Activated T-helper 1 cell treated with anti-CD3 and anti-CD28 coated beads, Interleukin-12 subunit alpha, Interleukin-12 subunit beta, Interleukin-2, Interleukin-4 antibody, amounts not matched to agents 30 ng/mL and 10 ng/mL and 1 ng/mL, durations not matched to agents 14 hours and 24 hours and 36 hours (primary cell): ENCODE measurements at regions not wholly inside any gene's neighbourhood (a gene's known extent, or its start where the extent isn't known, plus 50 kb on each side); places are given as distances from the start of the nearest gene placed in this dataset.

Experiments used
- DNase-seq: peaks from one replicate; pipeline ENCODE4 v3.0.0; 2021; ENCODE audit warnings: low spot score
- H3K27ac Mint-ChIP-seq: one replicate; pipeline ENCODE4 v1.8.0; 2021; ENCODE audit warnings: mild to moderate bottlenecking, mixed read lengths
- H3K27me3 Mint-ChIP-seq: one replicate; pipeline ENCODE4 v1.8.0; 2022; ENCODE audit warnings: mild to moderate bottlenecking, moderate library complexity, mixed read lengths; ENCODE audit not compliant: insufficient read depth
- H3K36me3 Mint-ChIP-seq: one replicate; pipeline ENCODE4 v1.8.0; 2021; ENCODE audit warnings: low read depth, mixed read lengths
- H3K4me1 Mint-ChIP-seq: one replicate; pipeline ENCODE4 v1.8.0; 2021; ENCODE audit warnings: low read depth, mixed read lengths
- H3K4me3 Mint-ChIP-seq: one replicate; pipeline ENCODE4 v1.8.0; 2021; ENCODE audit warnings: mild to moderate bottlenecking, moderate library complexity, mixed read lengths
- H3K9me3 Mint-ChIP-seq: one replicate; pipeline ENCODE4 v1.8.0; 2021; ENCODE audit warnings: mixed read lengths
- intact Hi-C: fragments of 100-400 bp; cut with micrococcal nuclease; formaldehyde crosslinking; loops from one replicate; pipeline ENCODE4 v1.15.1; 2024

DNA sequence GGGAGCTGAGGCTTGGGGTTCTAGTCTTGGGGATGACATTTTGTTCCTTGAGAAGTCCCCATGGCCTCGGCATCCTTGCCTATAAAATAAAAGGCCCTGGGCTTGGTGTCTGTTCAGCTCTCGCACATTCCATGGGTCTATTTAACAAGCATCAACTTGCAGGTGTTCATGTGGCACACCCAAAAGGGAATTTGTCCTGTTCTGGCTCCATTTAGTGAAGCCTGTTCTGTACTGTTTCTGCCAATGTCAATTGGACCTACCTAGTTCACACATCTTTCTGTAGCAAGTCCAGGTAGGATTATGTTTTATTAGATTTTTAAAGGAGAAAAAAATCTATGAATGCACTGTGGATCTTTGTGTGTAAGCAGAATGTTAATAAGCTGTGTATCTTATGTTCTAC, 262.0 kb downstream of the HIVEP2 start:
- DNase-seq: no peak
- Mint-ChIP-seq H3K27me3 (no peaks in the 10 kb centered on the region), H3K36me3 (no peaks in the 10 kb centered on the region), H3K4me1 (peaks cover 25% of the 10 kb centered on the region), H3K9me3 (no peaks in the 10 kb centered on the region), H3K4me3 (no peak overlapping the region), H3K27ac (no peak overlapping the region)
- intact Hi-C loops: no loop called here

DNA sequence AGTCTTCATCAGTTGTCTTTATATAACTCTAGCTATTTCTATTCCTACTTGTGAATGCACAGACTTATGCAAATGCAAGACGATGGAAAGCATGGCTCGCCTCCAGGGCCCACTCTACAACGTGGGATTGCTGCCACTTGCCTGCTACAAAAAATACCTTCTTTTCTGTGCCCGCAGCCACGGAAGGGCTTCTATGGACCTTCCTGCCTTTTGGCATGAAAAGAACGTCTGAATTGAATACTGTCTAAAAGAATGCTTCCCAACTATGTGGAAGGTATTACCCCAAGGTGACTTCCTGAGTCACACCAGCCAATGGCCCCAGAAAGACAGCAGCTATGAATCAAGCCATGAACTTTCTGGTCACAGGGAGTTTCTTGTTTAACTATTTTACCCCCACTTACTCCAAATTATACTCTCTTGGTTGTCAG, 261.2 kb downstream of the HIVEP2 start:
- Mint-ChIP-seq H3K27ac (no peak overlapping the region), H3K4me1 (peaks cover 25% of the 10 kb centered on the region)
- intact Hi-C loops: no loop called here

DNA sequence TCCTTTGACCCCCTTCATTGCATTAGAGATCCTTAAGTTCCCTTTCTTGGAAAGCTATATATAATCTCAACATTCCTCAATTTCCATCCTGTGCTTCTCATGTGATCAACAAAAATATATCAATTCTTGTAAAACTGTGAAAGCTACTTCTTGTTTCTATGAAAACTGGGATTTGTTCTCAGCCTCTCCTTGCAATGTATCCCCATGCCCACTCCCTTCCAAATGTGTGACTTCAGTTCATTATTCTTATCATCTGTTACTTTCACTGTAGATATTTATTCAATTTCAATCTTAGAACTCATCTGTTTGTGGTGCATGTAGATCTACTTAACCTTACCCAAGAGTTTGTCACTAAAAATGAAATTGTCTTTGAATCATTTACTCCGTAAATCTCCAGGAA, 260.6 kb downstream of the HIVEP2 start:
- H3K9me3 Mint-ChIP-seq: no peaks in the 10 kb centered on the region
- DNase-seq: no peak
- peaks cover 25% of the 10 kb centered on the region for H3K4me1 Mint-ChIP-seq
- no peaks in the 10 kb centered on the region for H3K27me3 Mint-ChIP-seq
- intact Hi-C loops: no loop called here
- no peak overlapping the region for H3K4me3 Mint-ChIP-seq
- H3K27ac Mint-ChIP-seq: no peak overlapping the region
- no peaks in the 10 kb centered on the region for H3K36me3 Mint-ChIP-seq

More for the DNA sequence above, 261.2 kb downstream of the HIVEP2 start:
- DNase-seq: no peak
- H3K4me3 Mint-ChIP-seq: no peak overlapping the region
- H3K9me3 Mint-ChIP-seq: no peaks in the 10 kb centered on the region
- H3K27me3 Mint-ChIP-seq: no peaks in the 10 kb centered on the region
- no peaks in the 10 kb centered on the region for H3K36me3 Mint-ChIP-seq

DNA sequence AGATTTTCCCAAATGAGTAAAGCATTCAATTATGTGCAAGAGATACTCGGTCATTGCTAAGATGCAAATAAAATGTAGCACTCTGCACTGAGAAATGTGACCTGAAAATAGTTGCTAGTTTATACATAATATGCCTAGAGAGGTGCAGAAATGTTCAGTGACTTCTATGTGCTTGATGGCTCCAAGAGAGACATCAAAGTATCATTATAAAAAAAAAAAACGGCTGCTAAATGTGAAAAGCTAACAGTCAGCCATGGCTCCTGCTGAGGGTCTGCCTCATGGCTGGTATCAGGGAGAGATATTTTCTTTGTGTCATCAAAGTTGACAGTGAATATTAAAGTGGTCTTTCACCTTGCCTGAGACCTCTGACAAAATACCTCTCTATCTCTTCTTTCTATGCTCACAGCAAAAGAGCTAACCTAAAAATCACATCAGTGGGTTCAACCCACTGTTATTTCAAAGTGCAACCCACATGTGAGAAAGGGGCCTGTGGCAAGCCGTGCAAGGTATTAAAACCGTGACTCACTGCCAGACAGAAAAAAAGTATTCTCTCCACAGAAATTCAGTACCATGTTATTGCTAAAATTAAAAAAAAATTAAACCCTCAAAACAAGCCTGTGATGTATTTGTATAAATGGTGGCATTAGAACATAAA, 259.0 kb downstream of the HIVEP2 start:
- H3K4me3 Mint-ChIP-seq: no peak overlapping the region
- no peak for DNase-seq
- no peaks in the 10 kb centered on the region for H3K27me3 Mint-ChIP-seq
- no peak overlapping the region for H3K27ac Mint-ChIP-seq
- H3K36me3 Mint-ChIP-seq: no peaks in the 10 kb centered on the region
- peaks cover 13% of the 10 kb centered on the region for H3K4me1 Mint-ChIP-seq
- intact Hi-C loops: no loop called here
- no peaks in the 10 kb centered on the region for H3K9me3 Mint-ChIP-seq

DNA sequence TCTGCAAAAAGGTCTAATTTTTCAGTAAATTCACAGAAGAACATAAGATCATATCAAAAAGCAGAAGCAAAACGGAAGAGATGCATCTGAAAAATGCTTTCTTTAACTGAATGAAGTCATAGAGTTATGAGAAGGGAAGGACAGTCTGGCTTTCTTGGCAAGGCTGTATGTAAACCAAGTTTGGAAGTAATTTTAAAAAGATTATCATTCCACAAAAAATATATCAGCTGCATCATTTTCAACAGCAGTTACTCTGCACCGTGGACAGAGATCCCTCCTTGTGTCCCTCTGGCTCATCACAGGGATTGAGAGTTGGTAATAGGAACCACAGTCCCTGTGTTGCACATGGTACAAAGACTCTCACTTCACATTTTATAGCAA, 258.5 kb downstream of the HIVEP2 start:
- no peak for DNase-seq
- Mint-ChIP-seq H3K9me3 (no peaks in the 10 kb centered on the region), H3K27me3 (no peaks in the 10 kb centered on the region), H3K36me3 (no peaks in the 10 kb centered on the region), H3K4me3 (no peak overlapping the region), H3K27ac (no peak overlapping the region), H3K4me1 (peaks cover 12% of the 10 kb centered on the region)
- intact Hi-C loops: no loop called here

DNA sequence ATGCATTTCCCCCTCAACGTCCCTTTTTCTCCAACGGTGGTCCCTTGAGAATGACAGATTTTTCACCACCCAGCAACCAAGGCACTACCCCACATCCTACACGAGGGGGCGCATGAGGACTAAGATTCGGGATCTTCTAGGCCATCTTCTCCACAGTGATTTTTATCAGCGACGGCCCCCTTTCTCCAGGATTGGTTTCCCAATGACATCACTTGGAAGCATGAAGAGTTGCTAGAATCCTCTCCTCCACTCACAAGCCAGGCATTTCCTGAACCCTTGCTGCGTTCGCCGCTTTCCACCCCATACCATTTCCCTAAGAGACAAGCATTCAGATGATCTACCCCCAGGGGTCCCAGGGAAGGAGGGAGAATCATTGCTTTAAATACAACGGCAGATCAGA, 252.0 kb downstream of the HIVEP2 start:
- peak; percentile 42 for DNase-seq
- H3K4me3 Mint-ChIP-seq: no peak overlapping the region
- H3K9me3 Mint-ChIP-seq: no peaks in the 10 kb centered on the region
- peaks cover 22% of the 10 kb centered on the region for H3K4me1 Mint-ChIP-seq
- no peaks in the 10 kb centered on the region for H3K27me3 Mint-ChIP-seq
- H3K36me3 Mint-ChIP-seq: no peaks in the 10 kb centered on the region
- H3K27ac Mint-ChIP-seq: no peak overlapping the region
- intact Hi-C loops: loop anchor here (1.0 to 5.0 kb wide), 12 partner anchors 126 to 749 kb away; partner anchors contain the start of genes NMBR and VTA1

DNA sequence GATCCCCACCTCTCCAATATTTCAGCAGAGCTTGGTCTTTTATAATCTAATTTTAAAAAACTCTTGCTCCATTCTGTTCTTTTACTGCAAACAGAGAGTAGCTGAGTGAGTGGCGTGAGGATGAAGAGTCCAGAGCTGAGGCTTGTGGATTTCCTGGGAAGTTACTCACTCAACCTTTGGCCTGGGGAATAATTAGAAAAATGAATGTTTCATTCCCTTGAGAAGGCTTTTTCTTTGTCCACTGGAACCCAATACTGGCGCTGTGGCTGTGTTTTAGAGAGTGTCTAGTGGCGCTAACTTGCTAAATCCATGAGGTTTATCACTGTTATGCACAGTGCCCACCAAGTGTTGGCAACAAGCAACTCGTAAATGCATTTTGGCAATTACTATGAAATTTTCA, 251.5 kb downstream of the HIVEP2 start:
- intact Hi-C loops: loop anchor here (1.0 to 5.0 kb wide), 12 partner anchors 127 to 749 kb away; partner anchors contain the start of genes NMBR and VTA1
- H3K4me3 Mint-ChIP-seq: no peak overlapping the region

DNA sequence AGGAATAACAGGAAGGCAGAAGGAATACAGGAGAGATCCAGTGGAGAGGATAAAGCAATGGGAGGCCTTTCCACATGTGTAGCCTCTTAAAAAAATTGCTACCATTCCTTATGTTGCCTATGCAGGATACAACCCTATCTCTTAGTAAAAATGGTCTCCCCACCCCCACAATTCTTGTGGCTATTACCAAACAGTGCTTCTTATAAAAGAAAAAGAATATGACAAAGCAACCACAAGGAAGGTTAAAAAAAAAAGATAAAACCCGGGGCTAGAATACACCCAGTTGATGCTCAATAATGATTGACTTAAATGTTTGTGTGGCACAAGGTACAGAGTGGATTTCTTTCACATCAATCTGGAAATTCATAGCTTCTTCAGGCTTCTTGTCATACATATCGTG, 250.9 kb downstream of the HIVEP2 start:
- Mint-ChIP-seq H3K9me3 (no peaks in the 10 kb centered on the region), H3K27ac (peak overlapping the region; percentile 45), H3K4me1 (peaks cover 22% of the 10 kb centered on the region), H3K4me3 (no peak overlapping the region), H3K36me3 (no peaks in the 10 kb centered on the region), H3K27me3 (no peaks in the 10 kb centered on the region)
- DNase-seq: no peak
- intact Hi-C loops: loop anchor here (5.0 kb wide), 4 partner anchors 128 to 748 kb away; partner anchors contain the start of genes NMBR and VTA1

More for the DNA sequence above, 251.5 kb downstream of the HIVEP2 start:
- H3K27ac Mint-ChIP-seq: no peak overlapping the region
- no peaks in the 10 kb centered on the region for H3K27me3 Mint-ChIP-seq
- peaks cover 22% of the 10 kb centered on the region for H3K4me1 Mint-ChIP-seq
- DNase-seq: no peak
- no peaks in the 10 kb centered on the region for H3K9me3 Mint-ChIP-seq
- H3K36me3 Mint-ChIP-seq: no peaks in the 10 kb centered on the region

DNA sequence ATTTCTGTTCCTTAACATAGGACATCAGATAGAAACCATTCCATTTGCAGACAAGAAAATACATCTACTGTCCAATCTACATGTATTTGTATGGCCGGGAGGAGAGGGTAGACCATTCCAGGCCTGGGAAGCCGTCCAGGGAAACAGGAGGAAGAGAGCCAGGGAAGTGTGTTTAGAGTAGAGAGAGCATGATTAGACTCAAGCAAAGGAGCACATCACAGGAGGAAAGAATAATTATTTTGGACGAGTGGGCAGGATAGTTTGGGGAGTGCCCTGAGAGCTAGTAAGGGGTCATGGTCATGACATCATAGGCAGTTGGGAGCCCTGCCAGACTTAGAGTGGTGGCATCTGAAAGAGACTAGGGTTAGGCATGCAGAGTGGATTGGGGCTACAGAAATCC, 250.0 kb downstream of the HIVEP2 start:
- peak overlapping the region; percentile 6 for H3K27ac Mint-ChIP-seq
- H3K27me3 Mint-ChIP-seq: no peaks in the 10 kb centered on the region
- H3K36me3 Mint-ChIP-seq: no peaks in the 10 kb centered on the region
- DNase-seq: no peak
- peaks cover 22% of the 10 kb centered on the region for H3K4me1 Mint-ChIP-seq
- H3K4me3 Mint-ChIP-seq: no peak overlapping the region
- H3K9me3 Mint-ChIP-seq: no peaks in the 10 kb centered on the region
- intact Hi-C loops: no loop called here

DNA sequence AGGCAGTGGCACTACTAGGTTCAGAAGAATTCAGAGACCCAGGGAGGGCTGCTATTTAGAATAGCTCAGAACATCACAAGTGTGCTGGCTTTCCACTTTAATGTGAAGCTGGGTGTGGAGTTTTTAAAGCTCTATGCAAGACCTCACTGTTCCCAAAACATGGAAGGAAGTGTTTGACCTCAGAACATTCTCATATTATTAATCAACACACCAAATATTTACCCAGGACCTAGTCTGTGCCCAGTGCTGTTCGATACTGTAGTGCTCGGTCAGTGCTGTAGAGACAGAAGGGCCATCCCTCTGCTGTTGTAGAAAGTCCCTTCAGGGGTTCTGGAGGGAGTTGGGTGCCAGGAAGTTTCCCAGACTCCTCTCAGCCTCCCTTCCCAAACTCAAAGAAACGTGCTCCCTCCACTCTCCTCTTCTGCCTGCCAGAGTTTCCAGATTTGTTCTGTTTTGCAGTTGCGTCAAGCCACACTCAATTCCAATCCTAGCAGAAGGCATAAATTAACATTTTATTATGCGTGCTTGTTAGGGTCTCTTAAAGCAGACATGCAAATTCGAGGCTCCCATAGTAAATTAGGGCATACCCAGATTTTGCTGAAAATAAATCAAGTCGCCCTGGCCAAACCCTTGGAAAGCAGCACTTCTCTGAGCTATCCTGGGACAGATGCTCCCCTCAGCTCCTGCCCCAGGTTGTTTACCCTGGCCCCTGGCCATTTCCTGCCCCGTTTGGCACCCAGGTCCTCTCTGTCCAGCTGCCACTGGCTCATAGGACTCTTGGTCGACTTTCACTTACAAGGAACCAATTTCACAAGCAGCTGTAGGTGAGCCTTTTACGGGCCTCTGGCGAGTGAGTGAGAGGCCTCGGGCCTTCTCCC, 248.6 kb downstream of the HIVEP2 start:
- peaks cover 22% of the 10 kb centered on the region for H3K4me1 Mint-ChIP-seq
- H3K9me3 Mint-ChIP-seq: no peaks in the 10 kb centered on the region
- no peak overlapping the region for H3K4me3 Mint-ChIP-seq
- H3K36me3 Mint-ChIP-seq: no peaks in the 10 kb centered on the region
- intact Hi-C loops: no loop called here
- H3K27me3 Mint-ChIP-seq: no peaks in the 10 kb centered on the region
- DNase-seq: no peak
- H3K27ac Mint-ChIP-seq: no peak overlapping the region

DNA sequence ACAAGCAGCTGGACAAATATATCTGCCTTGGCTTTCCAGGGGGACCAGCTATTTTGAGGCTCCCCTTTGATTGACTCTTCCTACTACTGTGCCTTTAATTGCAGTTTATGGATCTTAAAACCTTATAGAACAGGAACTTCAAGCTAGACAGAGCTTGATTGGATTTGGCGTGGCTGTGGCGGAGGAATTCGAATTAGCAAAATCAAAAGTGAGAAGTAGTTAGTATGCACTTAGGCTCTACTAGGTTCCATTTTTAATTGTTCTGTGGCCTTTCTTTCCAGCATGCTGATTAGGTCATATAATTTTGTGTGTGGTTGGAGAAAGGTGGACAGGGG, 248.0 kb downstream of the HIVEP2 start:
- Mint-ChIP-seq H3K4me1 (peaks cover 22% of the 10 kb centered on the region), H3K9me3 (no peaks in the 10 kb centered on the region), H3K27ac (no peak overlapping the region), H3K36me3 (no peaks in the 10 kb centered on the region), H3K4me3 (no peak overlapping the region), H3K27me3 (no peaks in the 10 kb centered on the region)
- no peak for DNase-seq
- intact Hi-C loops: no loop called here

DNA sequence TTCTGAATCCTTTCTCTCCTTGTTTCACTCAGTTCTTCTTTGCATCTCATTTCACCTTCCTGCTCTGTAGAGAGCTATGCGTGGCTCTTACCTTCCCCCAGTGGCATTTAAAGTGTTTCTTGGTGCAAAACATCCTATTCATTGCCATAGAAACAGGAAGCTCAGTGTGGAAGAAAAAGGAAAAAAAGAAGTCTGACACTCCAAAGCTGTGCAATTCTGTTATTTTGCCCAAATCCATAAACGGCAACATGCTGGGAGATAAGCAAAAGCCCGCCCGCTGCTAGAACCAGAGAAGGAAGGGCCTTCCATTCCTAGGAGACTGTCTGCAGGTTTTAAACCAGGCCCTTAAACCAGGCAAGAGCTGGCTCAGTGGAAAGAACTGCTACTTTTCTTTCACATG, 247.1 kb downstream of the HIVEP2 start:
- no peaks in the 10 kb centered on the region for H3K9me3 Mint-ChIP-seq
- DNase-seq: no peak
- H3K27me3 Mint-ChIP-seq: no peaks in the 10 kb centered on the region
- H3K27ac Mint-ChIP-seq: no peak overlapping the region
- no peak overlapping the region for H3K4me3 Mint-ChIP-seq
- H3K4me1 Mint-ChIP-seq: peaks cover 19% of the 10 kb centered on the region
- intact Hi-C loops: no loop called here
- H3K36me3 Mint-ChIP-seq: no peaks in the 10 kb centered on the region

DNA sequence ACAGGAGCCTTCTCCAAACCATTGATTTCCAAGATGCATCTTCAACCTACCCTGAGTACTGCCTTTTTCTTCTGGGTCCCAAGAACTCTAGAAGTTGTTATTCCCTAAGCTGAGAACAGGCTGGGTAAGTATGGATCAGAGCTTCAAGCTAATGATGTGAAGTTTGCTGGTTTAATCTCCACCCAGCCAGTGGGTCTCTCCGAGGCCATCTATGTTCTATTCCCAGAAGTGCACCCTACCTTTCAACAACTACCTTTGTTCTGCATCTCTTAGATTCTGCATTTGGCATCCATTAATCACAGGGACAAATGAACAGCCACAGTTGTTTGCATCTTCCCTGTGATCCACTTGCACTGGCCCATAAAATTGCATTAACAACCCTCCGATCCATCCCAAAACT, 246.2 kb downstream of the HIVEP2 start:
- no peaks in the 10 kb centered on the region for H3K9me3 Mint-ChIP-seq
- H3K36me3 Mint-ChIP-seq: no peaks in the 10 kb centered on the region
- intact Hi-C loops: no loop called here
- no peaks in the 10 kb centered on the region for H3K27me3 Mint-ChIP-seq
- H3K4me3 Mint-ChIP-seq: no peak overlapping the region
- DNase-seq: no peak
- no peak overlapping the region for H3K27ac Mint-ChIP-seq
- H3K4me1 Mint-ChIP-seq: peaks cover 14% of the 10 kb centered on the region
